C4-2B (cell line): ENCODE measurements at regions not wholly inside any gene's neighbourhood (a gene's known extent, or its start where the extent isn't known, plus 50 kb on each side); places are given as distances from the start of the nearest gene placed in this dataset.

Experiments used
- H3K27ac ChIP-seq: fragments of 450-650 bp; 2 replicates; pipeline ENCODE4 v1.5.1; 2017
- ZFX ChIP-seq: fragments of 450-650 bp; IDR thresholded peaks from 2 replicates; pipeline ENCODE4 v1.6.1; 2017
- TF ChIP-seq, protein P1 (sequence below): fragments of 450-650 bp; conservative IDR thresholded peaks from 2 replicates; pipeline ENCODE4 v1.5.1; 2017; ENCODE audit warnings: mild to moderate bottlenecking

DNA sequence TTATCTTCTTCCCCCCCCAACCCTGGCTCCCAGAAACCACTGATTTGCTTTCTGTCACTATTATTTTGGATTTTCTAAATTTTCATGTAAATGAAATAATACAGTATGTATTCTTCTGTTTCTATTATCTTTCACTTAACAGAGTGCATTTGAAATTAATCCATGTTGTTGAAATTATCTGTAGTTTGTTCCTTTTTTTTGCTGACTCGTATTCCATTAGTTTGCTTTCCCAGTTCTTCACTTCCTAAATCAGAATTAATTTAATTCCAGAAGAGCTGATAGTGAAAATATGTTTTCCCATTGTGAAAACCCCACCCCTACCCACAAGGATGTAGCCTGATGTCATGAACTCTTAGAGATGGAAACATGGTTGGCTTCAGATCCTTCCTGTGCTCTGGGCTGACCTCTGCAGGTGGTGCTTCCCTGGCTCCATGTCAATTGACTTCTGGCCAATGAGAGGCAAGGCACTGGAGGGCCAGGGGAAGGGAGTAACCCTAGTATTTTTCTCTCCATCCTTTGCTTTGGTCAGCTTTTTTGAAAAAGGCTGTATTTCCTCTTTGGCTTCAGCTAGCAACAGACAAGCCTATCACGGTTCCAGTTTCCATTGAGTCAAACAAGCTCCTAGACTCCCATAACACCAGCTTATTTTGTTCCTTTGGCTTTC is 244.4 kb upstream of the HSF2 start:
- TF ChIP-seq ZFX: no peak
- TF ChIP-seq, protein P1, sequence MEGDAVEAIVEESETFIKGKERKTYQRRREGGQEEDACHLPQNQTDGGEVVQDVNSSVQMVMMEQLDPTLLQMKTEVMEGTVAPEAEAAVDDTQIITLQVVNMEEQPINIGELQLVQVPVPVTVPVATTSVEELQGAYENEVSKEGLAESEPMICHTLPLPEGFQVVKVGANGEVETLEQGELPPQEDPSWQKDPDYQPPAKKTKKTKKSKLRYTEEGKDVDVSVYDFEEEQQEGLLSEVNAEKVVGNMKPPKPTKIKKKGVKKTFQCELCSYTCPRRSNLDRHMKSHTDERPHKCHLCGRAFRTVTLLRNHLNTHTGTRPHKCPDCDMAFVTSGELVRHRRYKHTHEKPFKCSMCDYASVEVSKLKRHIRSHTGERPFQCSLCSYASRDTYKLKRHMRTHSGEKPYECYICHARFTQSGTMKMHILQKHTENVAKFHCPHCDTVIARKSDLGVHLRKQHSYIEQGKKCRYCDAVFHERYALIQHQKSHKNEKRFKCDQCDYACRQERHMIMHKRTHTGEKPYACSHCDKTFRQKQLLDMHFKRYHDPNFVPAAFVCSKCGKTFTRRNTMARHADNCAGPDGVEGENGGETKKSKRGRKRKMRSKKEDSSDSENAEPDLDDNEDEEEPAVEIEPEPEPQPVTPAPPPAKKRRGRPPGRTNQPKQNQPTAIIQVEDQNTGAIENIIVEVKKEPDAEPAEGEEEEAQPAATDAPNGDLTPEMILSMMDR: peak; percentile 12; the same call in 1 of the 2 replicates
- H3K27ac ChIP-seq: no peak overlapping the region

GRCh38 chr6:122161136-122161535 is 238.3 kb upstream of the HSF2 start:
- TF ChIP-seq, protein P1: no peak
- TF ChIP-seq ZFX: no peak
- no peak overlapping the region for H3K27ac ChIP-seq

DNA sequence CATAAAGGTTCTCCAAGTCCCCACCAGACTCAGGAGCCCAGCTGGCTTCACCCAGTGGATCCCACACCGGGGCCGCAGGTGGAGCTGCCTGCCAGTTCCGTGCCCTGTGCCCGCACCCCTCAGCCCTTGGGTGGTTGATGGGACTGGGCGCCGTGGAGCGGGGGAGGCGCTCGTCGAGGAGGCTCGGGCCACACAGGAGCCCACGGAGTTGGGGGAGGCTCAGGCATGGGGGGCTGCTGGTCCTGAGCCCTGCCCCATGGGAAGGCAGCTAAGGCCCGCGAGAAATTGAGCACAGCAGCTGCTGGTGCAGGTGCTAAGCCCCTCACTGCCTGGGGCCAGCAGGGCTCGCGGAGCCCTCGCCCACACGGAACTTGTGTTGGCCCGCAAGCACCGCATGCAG is 234.4 kb upstream of the HSF2 start:
- TF ChIP-seq ZFX: no peak
- TF ChIP-seq, protein P1: no peak
- H3K27ac ChIP-seq: peak overlapping the region; percentile 49; the same call in 1 of the 2 replicates

DNA sequence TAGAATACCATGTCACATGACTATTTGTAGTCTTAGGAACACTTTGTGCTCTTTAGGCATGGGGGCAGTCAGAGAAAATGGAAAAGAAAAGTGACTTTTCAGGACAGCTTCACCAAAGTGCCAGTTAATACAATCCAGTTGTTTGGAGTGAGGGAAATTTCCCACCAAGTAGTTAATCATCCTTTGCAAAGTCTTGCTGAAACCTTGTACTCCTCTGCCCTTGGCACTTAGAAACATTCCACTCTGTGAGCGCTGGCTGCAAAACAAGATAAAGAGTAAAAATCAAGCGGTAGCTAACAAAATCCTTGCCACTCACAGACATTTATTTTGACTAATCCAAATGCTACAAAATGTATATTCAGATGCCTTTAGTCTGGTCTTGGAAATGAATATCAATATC is 229.2 kb upstream of the HSF2 start:
- H3K27ac ChIP-seq: no peak overlapping the region
- TF ChIP-seq, protein P1: no peak
- no peak for TF ChIP-seq ZFX

DNA sequence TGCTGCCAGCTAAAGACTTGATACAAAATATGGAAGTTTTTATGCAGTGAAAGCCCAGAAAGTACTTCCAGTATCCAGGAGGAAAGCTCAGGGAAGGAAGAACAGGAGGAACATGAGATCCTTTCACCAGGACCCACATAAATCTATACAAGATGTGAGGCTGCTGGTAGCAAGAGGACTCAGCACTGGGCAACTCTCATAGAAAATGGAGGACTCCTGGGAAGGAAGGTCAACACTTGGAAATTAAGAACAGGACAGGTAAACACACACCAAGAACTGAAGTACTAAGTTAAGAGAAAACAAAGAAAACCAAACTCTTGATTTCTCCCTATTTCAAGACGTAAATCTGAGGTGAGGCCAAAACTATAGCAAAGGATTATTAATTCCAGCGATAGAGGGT is 220.5 kb upstream of the HSF2 start:
- TF ChIP-seq, protein P1: no peak
- TF ChIP-seq ZFX: no peak
- H3K27ac ChIP-seq: no peak overlapping the region

DNA sequence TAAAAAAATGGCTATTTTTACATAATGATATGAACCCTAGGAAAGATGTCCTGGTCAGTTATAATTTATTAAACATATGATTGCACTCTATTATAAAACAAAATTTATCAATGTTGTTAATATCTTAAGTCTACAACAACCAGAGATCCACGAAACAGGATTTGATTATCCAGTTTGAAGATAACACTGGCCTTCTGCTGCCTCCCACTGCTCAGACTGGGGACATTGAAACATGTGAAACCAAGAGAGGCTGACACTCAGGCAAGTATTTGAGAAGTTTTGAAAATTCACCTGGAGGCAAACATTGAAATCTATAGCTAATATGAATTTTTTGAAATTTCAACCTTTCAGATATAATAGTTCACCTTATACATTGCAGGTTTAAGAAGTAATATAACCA is 219.3 kb upstream of the HSF2 start:
- no peak overlapping the region for H3K27ac ChIP-seq
- TF ChIP-seq ZFX: no peak
- TF ChIP-seq, protein P1: peak; percentile 46

GRCh38 chr6:122182061-122182460 is 217.4 kb upstream of the HSF2 start:
- H3K27ac ChIP-seq: no peak overlapping the region
- TF ChIP-seq ZFX: no peak
- TF ChIP-seq, protein P1: no peak
